ENCODE measurements at regions not wholly inside any gene's neighbourhood (a gene's known extent, or its start where the extent isn't known, plus 50 kb on each side); places are given as distances from the start of the nearest gene placed in this dataset.

GRCh38 chr3:171526146-171526545 is 65.9 kb upstream of the TNIK start:
- Histone ChIP-seq H3K4me3 (replicated peaks in 1 of 3; ENCODE audit: insufficient read depth in 1 of 3, low read depth in 2 of 3, low read length in 3 of 3) (no peak overlapping the region), H3K36me3 (replicated peaks in 1 of 2; ENCODE audit: control insufficient read depth in 1 of 2, insufficient read depth in 2 of 2, low read length in 2 of 2) (no peaks in the 10 kb centered on the region), H3K4me2 (ENCODE audit: low read depth, low read length) (no peak overlapping the region), H3K9me3 (ENCODE audit: low read length) (no peaks in the 10 kb centered on the region), H3K4me1 (ENCODE audit: insufficient read depth, low read length) (peaks cover 5% of the 10 kb centered on the region; the same call in 1 of the 2 replicates), H2AFZ (ENCODE audit: low read length) (no peak overlapping the region), H3K27me3 (ENCODE audit: control insufficient read depth in 1 of 2, insufficient read depth in 2 of 2, low read length in 2 of 2) (no peaks in the 10 kb centered on the region), H4K20me1 (ENCODE audit: insufficient read depth, low read length) (no peaks in the 10 kb centered on the region), H3K79me2 (ENCODE audit: insufficient read depth, low read length) (no peaks in the 10 kb centered on the region), H3K9ac (ENCODE audit: insufficient read depth, low read depth, low read length) (no peak overlapping the region), H3K27ac (ENCODE audit: extremely low read length, insufficient read depth, low read length) (no peak overlapping the region)
- ChIA-PET CTCF (ENCODE audit: low intra/inter-chr PET ratio, low total read pairs) (no interaction called here), POLR2A (no interaction called here)
- in situ Hi-C loops (cut with HindIII; ENCODE audit: extremely low pct_ligation_motif_present, low pct_unique_long_range_greater_than_20kb) = no loop called here
- 64% methylated on average over 4 of the region's 4 CpGs for WGBS (ENCODE audit: low lambda C conversion rate)
- no TSS peak for BruUV-seq (replicated peaks)
- FAIRE-seq (no peak), ATAC-seq (no peak), DNase-seq (ENCODE audit: low spot score) (no peak)
- TF ChIP-seq HNF1A (IDR thresholded peaks at IDR 0.05; ENCODE audit: low read depth) = no peak
- TF ChIP-seq HNF1A (CRISPR knock-in tag; IDR thresholded peaks at IDR 0.05; ENCODE audit: borderline replicate concordance) = no peak
- no peak for TF ChIP-seq ZNF205 (CRISPR knock-in tag; IDR thresholded peaks at IDR 0.05)
- TF ChIP-seq ZNF180 (CRISPR knock-in tag; IDR thresholded peaks at IDR 0.05; ENCODE audit: borderline replicate concordance, low read depth) = no peak
- intact Hi-C loops (cut with micrococcal nuclease; ENCODE audit: unreplicated experiment) = no loop called here

GRCh38 chr3:171525437-171525836 is 65.2 kb upstream of the TNIK start:
- Histone ChIP-seq H3K27me3 (ENCODE audit: control insufficient read depth in 1 of 2, insufficient read depth in 2 of 2, low read length in 2 of 2) (no peaks in the 10 kb centered on the region), H2AFZ (ENCODE audit: low read length) (no peak overlapping the region), H3K27ac (ENCODE audit: extremely low read length, insufficient read depth, low read length) (no peak overlapping the region), H3K4me2 (ENCODE audit: low read depth, low read length) (no peak overlapping the region), H3K9ac (ENCODE audit: insufficient read depth, low read depth, low read length) (no peak overlapping the region), H3K4me1 (ENCODE audit: insufficient read depth, low read length) (peaks cover 5% of the 10 kb centered on the region; the same call in 1 of the 2 replicates), H4K20me1 (ENCODE audit: insufficient read depth, low read length) (no peaks in the 10 kb centered on the region), H3K9me3 (ENCODE audit: low read length) (no peaks in the 10 kb centered on the region), H3K4me3 (replicated peaks in 1 of 3; ENCODE audit: insufficient read depth in 1 of 3, low read depth in 2 of 3, low read length in 3 of 3) (no peak overlapping the region), H3K36me3 (replicated peaks in 1 of 2; ENCODE audit: control insufficient read depth in 1 of 2, insufficient read depth in 2 of 2, low read length in 2 of 2) (no peaks in the 10 kb centered on the region), H3K79me2 (ENCODE audit: insufficient read depth, low read length) (no peaks in the 10 kb centered on the region)
- intact Hi-C loops (cut with micrococcal nuclease; ENCODE audit: unreplicated experiment) (no loop called here), in situ Hi-C loops (cut with HindIII; ENCODE audit: extremely low pct_ligation_motif_present, low pct_unique_long_range_greater_than_20kb) (no loop called here)
- no TSS peak for BruUV-seq (replicated peaks)
- WGBS (ENCODE audit: low lambda C conversion rate) = 76% methylated on average over 6 of the region's 6 CpGs
- DNase-seq (ENCODE audit: low spot score) = no peak
- no peak for ATAC-seq
- POLR2A ChIA-PET = no interaction called here
- no peak for TF ChIP-seq ZFAT (CRISPR knock-in tag; conservative IDR thresholded peaks at IDR 0.05)
- no peak for FAIRE-seq
- CTCF ChIA-PET (ENCODE audit: low intra/inter-chr PET ratio, low total read pairs) = no interaction called here

Data from HepG2 (cell line).